OCI-LY7 (cell line): ENCODE measurements at regions not wholly inside any gene's neighbourhood (a gene's known extent, or its start where the extent isn't known, plus 50 kb on each side); places are given as distances from the start of the nearest gene placed in this dataset.

Source experiments
- BruUV-seq: library from RNA; stranded (reverse); fragments of 400-500 nt; replicated peaks from 2 replicates; lab custom pipeline; 2021; lab: Mats Ljungman, UMichigan
- CTCF ChIA-PET: fragments of 300-600 bp; sonication (Branson Sonifier 250); formaldehyde crosslinking; loops from one replicate; lab custom pipeline; 2022; ENCODE audit warnings: antibody characterized with exemption; ENCODE audit not compliant: unreplicated experiment; lab: Charles Lee
- POLR2A ChIA-PET: fragments of 300-600 bp; sonication (Branson Sonifier 250); formaldehyde crosslinking; loops from one replicate; lab custom pipeline; 2022; ENCODE audit warnings: antibody characterized with exemption; lab: Charles Lee
- DNase-seq: peaks from one replicate; pipeline ENCODE4 v3.0.0-alpha.2; 2015; ENCODE audit warnings: low spot score
- H2AFZ ChIP-seq: fragments of 200-600 bp; sonication (generic), shearing (Covaris generic); 2 replicates; pipeline ENCODE4 v1.6.1; 2014; ENCODE audit warnings: mild to moderate bottlenecking, antibody characterized with exemption, low read length, moderate library complexity
- H3K27ac ChIP-seq: fragments of 200-600 bp; sonication (generic); 2 replicates; pipeline ENCODE4 v1.5.1; 2014; ENCODE audit warnings: mixed run types, low read depth, mild to moderate bottlenecking, moderate library complexity, low read length, inconsistent platforms; ENCODE audit not compliant: poor library complexity, severe bottlenecking
- H3K36me3 ChIP-seq: fragments of 200-600 bp; sonication (generic); 2 replicates; pipeline ENCODE4 v1.6.1; 2014; ENCODE audit warnings: mild to moderate bottlenecking, antibody characterized with exemption, low read length, moderate library complexity, mixed read lengths; ENCODE audit not compliant: insufficient read depth
- H3K4me1 ChIP-seq: fragments of 200-600 bp; sonication (generic); 2 replicates; pipeline ENCODE4 v1.5.1; 2014; ENCODE audit warnings: mild to moderate bottlenecking, low read length; ENCODE audit not compliant: insufficient read depth, poor library complexity, severe bottlenecking
- H3K4me2 ChIP-seq: fragments of 200-600 bp; sonication (generic); 2 replicates; pipeline ENCODE4 v1.6.1; 2014; ENCODE audit warnings: mild to moderate bottlenecking, low read length
- H3K4me3 ChIP-seq: fragments of 200-600 bp; sonication (generic); 2 replicates; pipeline ENCODE4 v1.5.1; 2014; ENCODE audit warnings: mild to moderate bottlenecking, low read depth, low read length; ENCODE audit not compliant: poor library complexity, severe bottlenecking
- H3K79me2 ChIP-seq: fragments of 200-600 bp; sonication (generic); 2 replicates; pipeline ENCODE4 v1.6.1; 2016; ENCODE audit warnings: low read depth, mild to moderate bottlenecking, low read length, moderate library complexity, mixed read lengths; ENCODE audit not compliant: insufficient read depth
- H3K9me2 ChIP-seq: fragments of 200-600 bp; sonication (generic); 2 replicates; pipeline ENCODE4 v1.6.1; 2016; ENCODE audit warnings: mild to moderate bottlenecking, low read length, mixed read lengths; ENCODE audit not compliant: insufficient read depth
- H3K9me3 ChIP-seq: fragments of 200-600 bp; sonication (generic); 2 replicates; pipeline ENCODE4 v1.6.1; 2014; ENCODE audit warnings: mild to moderate bottlenecking, mixed run types, low read length, mixed read lengths
- H4K20me1 ChIP-seq: fragments of 200-600 bp; sonication (generic); 2 replicates; pipeline ENCODE4 v1.6.1; 2014; ENCODE audit warnings: mild to moderate bottlenecking, antibody characterized with exemption, low read length, moderate library complexity, mixed read lengths; ENCODE audit not compliant: insufficient read depth
- EZH2phosphoT487 ChIP-seq: fragments of 200-600 bp; sonication (generic); IDR thresholded peaks from 2 replicates; pipeline ENCODE4 v1.6.1; 2018; ENCODE audit warnings: low read depth, borderline replicate concordance, mild to moderate bottlenecking, mixed run types, antibody characterized with exemption, low read length, moderate library complexity, mixed read lengths
- intact Hi-C: fragments of 100-400 bp; cut with micrococcal nuclease; formaldehyde crosslinking; loops from one replicate; pipeline ENCODE4 v1.10.0; 2022; ENCODE audit not compliant: unreplicated experiment
- TF ChIP-seq, protein P1 (sequence below): fragments of 200-600 bp; sonication (generic); conservative IDR thresholded peaks from 2 replicates; pipeline ENCODE4 v1.5.1; 2014; ENCODE audit warnings: mild to moderate bottlenecking, antibody characterized with exemption, low read length, moderate library complexity, mixed read lengths

DNA sequence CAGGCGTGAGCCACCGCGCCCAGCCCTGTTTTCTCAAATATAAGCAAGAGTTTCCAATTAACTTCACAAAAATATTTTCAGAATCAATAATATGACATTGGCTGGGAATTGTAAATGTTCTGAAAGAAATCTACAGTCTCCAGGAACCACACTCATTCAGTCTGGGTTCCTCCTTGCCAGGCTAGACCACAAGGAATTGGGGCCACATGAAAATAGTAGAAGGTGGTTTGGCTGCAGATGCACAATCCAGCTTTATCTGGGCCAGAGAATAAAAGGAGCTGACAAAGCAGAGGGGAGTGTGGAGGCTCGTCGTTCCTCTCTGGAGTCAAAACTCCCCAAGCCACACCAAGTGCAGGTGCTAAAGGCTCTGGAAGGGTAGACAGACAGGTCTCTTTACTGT lies 92.0 kb upstream of the OSMR start:
- no peak for TF ChIP-seq EZH2phosphoT487
- CTCF ChIA-PET, result no interaction called here
- Histone ChIP-seq H3K9me3 (no peaks in the 10 kb centered on the region), H3K9me2 (no peaks in the 10 kb centered on the region), H3K27ac (no peak overlapping the region), H3K79me2 (no peaks in the 10 kb centered on the region), H3K4me3 (no peak overlapping the region), H3K36me3 (no peaks in the 10 kb centered on the region), H2AFZ (no peak overlapping the region), H4K20me1 (no peaks in the 10 kb centered on the region), H3K4me1 (no peaks in the 10 kb centered on the region), H3K4me2 (no peak overlapping the region)
- intact Hi-C loops, result no loop called here
- POLR2A ChIA-PET, result interaction anchor here (0.7 kb wide), 1 partner anchor 57 kb away, joined by 3 read pairs; no protein-coding TSS in a partner anchor
- BruUV-seq, result no TSS peak
- no peak for DNase-seq

- TF ChIP-seq EZH2phosphoT487, result no peak
- TF ChIP-seq, protein P1, sequence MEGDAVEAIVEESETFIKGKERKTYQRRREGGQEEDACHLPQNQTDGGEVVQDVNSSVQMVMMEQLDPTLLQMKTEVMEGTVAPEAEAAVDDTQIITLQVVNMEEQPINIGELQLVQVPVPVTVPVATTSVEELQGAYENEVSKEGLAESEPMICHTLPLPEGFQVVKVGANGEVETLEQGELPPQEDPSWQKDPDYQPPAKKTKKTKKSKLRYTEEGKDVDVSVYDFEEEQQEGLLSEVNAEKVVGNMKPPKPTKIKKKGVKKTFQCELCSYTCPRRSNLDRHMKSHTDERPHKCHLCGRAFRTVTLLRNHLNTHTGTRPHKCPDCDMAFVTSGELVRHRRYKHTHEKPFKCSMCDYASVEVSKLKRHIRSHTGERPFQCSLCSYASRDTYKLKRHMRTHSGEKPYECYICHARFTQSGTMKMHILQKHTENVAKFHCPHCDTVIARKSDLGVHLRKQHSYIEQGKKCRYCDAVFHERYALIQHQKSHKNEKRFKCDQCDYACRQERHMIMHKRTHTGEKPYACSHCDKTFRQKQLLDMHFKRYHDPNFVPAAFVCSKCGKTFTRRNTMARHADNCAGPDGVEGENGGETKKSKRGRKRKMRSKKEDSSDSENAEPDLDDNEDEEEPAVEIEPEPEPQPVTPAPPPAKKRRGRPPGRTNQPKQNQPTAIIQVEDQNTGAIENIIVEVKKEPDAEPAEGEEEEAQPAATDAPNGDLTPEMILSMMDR, result no peak
- no peak overlapping the region for H3K4me2 ChIP-seq
- no peak overlapping the region for H3K27ac ChIP-seq
- BruUV-seq, result no TSS peak
- no peak overlapping the region for H2AFZ ChIP-seq
- no peaks in the 10 kb centered on the region for H3K4me1 ChIP-seq
- no peaks in the 10 kb centered on the region for H3K79me2 ChIP-seq
- intact Hi-C loops, result no loop called here
- no peaks in the 10 kb centered on the region for H4K20me1 ChIP-seq
- no peak overlapping the region for H3K4me3 ChIP-seq
- no peaks in the 10 kb centered on the region for H3K9me2 ChIP-seq
- no peaks in the 10 kb centered on the region for H3K36me3 ChIP-seq
- no peak for DNase-seq
- ChIA-PET POLR2A (no interaction called here), CTCF (no interaction called here)
- H3K9me3 ChIP-seq, result no peaks in the 10 kb centered on the region
Measured at GRCh38 chr5:38755181-38755580, 90.6 kb upstream of the OSMR start.

DNA sequence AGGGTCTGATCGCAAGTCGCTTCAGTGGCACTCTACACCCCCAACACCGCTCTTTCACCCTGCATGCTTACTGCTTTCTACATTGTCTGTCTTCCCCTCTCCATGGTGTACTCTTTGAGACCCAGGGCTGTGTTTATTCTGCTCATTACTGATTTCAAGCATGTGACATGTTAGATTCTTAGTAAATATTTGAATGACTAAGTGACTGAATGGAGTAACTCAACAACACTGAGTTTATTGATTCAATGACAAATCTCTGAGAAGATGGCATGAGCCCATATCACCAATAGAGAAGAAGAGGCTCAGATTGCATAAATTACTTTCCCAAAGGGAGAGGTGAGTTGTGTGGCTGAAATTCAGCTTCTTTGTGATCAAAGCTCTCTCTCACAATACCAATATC lies 89.7 kb upstream of the OSMR start:
- BruUV-seq, result no TSS peak

More for the DNA sequence above, 89.7 kb upstream of the OSMR start:
- TF ChIP-seq, protein P1, result no peak
- no peak for TF ChIP-seq EZH2phosphoT487
- H3K9me2 ChIP-seq, result no peaks in the 10 kb centered on the region
- POLR2A ChIA-PET, result no interaction called here
- no peak for DNase-seq
- intact Hi-C loops, result no loop called here
- H2AFZ ChIP-seq, result no peak overlapping the region
- H3K4me2 ChIP-seq, result no peak overlapping the region
- CTCF ChIA-PET, result no interaction called here
- H3K4me1 ChIP-seq, result no peaks in the 10 kb centered on the region
- H3K79me2 ChIP-seq, result no peaks in the 10 kb centered on the region
- H4K20me1 ChIP-seq, result no peaks in the 10 kb centered on the region
- no peaks in the 10 kb centered on the region for H3K36me3 ChIP-seq
- H3K9me3 ChIP-seq, result no peaks in the 10 kb centered on the region
- H3K27ac ChIP-seq, result no peak overlapping the region
- no peak overlapping the region for H3K4me3 ChIP-seq
